GM19395 (cell line): ENCODE measurements at regions not wholly inside any gene's neighbourhood (a gene's known extent, or its start where the extent isn't known, plus 50 kb on each side); places are given as distances from the start of the nearest gene placed in this dataset.

Source experiments
- ATAC-seq: cut with Tn5 transposase; IDR thresholded peaks from one replicate; pipeline ENCODE4 v1.9.1; 2021; ENCODE audit warnings: mild to moderate bottlenecking, moderate library complexity; ENCODE audit not compliant: unreplicated experiment

DNA sequence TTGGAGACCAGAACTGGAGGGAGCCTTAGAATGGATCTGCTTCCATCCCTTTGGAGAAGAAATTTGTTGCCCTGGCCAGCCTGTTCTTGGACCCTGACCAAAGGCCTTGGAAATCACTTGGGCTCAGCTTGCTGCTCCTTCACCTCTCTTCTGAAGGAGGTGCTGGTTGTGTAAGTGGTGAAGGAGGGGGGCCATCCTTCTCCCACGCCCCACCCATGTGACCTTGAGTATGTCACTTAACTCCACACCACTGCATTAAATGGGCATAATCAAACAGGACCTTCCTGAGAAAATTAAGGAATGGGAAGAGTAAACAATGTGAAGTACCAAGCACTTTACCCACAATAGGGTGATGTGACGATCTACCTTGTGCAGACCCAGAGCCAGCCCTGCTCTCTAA is 68.3 kb upstream of the GJB5 start:
- no peak for ATAC-seq

DNA sequence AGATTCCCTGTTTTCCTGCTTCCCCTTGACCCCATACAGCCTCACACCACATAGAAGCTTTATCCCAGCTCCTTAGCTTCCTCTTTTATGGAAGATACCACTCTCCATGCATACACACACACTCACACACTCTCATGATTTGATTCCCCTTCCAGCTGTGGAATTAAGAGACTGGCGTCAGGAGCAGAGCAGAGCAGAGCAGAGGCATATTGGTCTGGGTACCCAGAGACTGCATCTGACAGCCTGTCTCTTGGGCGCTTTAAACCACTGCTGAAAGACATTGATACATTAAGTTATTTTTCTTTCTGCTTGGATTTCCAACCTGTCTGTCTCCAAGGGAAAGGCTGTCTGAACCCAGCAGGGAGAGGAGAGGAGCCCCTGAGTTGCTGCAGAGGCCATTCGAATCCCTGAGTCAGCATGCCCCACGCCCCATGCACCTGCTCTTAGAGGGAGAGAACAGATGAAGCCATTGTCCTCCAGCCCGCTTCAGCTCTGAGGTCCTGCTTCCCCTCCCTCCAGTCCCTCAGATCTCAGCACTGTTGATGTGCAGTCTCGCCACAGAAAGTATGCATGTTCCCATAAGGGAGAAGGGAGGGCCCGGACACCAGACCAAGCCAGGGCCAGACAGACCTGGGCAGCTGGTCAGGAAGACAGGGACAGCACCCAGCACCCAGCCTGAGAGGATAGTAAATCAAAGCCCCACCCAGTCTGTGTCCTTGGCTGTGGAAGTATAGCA is 66.7 kb upstream of the GJB5 start:
- ATAC-seq, result no peak

DNA sequence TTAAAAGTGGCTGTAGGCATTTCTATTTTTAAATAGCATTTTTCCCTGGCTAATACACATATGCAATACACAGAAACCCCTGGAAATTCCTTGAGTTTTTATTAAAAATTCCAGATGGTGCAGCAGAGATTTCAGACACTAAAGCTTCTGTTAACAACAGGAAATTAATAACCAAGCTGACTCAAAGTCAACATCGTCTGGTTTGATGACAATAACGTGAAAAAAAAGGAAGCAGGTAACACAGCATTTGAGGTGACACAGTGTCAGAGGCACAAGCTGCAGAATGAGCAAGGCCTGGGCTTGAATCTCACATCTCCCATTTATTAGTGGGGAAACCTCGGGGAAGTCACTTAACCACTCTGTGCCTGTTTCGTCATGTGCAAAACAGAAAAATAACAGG is 64.6 kb upstream of the GJB5 start:
- ATAC-seq, result no peak

DNA sequence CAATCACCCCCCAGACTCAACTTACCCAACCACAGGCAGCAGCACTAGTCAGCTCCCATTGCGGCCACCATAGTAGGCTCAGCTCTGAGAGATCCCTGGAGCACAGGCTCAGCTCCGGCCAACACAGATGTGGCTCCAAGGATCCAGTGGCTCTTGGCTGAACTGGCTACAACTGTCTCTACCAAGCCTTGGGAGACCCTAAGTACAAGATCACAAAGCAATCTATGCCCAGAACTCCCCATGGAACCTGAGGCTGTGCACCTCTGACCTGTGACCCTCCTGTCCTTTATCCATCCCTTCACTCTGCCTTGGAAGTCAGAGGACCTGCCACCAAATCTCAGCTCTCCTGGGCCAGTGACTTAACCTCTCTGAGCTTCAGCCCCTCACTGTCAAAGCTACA is 61.8 kb upstream of the GJB5 start:
- ATAC-seq, result no peak

- ATAC-seq, result no peak
Observed at GRCh38 chr1:34694383-34694782, 60.5 kb upstream of the GJB5 start.

DNA sequence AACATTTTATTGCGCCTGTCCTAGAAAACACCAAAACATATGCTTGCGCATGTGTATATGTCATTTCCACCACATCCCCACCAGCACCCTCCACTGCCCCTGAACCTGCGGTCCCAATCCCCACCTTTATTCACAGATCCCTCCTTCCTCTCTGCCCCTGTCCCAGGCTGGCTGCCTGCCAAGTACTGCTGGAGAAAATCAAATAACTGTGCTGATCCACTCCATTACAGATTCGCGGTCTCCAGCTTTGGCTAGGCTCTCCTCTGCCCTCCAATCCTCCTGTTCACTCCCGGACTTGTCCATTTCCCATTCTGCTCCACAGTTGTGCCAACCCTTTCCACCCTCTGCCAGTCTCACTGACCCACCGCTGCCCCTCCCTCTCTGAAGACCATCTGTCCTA is 59.3 kb upstream of the GJB5 start:
- ATAC-seq, result no peak

DNA sequence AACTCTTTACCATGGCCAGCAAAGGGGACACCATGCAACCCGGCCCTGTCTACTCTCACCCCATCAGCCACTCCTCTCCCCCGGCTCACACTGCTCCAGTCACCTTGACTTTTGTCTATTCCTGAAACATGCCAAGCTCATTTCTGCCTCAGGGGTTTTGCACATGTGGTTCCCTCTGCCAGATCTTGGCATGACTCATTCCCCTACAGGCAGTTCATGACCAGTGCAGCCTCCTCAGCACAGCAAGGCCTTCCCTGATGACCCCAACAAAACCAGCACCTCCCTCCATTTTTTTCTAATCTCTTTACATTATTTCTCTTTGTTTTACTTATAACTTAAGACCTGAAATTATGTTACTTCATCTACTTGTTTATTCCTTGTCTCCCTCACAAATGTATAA is 58.6 kb upstream of the GJB5 start:
- no peak for ATAC-seq

DNA sequence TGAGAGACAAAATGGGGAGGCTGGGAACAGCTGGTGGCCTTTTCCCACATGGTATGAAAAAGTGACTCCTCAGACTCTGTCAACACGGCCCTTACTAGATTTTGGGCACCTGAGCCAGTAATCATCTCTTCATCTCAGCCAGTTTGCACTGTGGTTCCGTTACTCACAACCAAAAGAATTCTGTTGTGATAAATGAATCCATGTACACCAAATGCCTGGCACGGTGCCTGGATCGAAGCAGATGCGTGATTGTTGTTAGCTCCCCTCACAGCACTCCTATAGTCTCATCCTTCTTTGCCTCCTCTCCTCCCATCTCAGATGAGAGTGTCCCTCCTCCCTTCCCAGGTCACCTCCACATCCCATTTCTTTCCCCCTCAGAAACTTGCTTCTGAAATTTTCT is 57.9 kb upstream of the GJB5 start:
- no peak for ATAC-seq

- ATAC-seq, result no peak
Observed at GRCh38 chr1:34697818-34698217, 57.0 kb upstream of the GJB5 start.

DNA sequence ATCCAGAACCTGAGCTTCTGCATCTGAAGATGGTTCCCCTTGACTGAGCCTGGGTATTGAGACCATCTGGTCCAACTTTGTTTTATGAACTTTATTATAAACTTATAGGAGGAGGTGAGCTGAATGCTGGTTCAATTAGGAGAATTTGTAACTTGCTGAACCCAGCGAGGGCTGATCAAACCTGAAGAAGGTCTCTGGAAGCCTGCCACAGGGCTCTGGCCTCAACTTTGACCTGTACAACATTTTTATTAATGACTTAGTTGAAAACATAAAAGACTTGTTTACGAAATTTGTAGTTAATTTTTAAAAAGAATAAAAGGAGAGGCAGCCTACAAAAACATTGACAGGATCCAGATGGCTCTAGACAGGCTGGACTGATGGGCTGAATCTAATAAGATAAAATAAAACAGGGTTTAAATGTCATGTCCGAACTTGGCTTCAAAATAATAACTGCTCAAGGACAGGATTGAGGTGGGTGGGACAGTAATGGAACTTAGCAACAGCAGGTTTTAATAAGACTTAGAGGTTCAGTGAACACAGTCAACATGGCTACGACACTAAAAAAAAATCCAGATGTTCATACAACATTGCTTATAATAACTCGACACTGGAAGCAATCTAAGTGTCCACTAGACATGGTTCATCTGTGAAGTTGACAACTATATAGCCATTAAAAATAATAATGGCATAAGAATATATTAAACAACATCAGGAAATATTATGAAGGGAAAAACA is 53.4 kb upstream of the GJB5 start:
- no peak for ATAC-seq
